Activated CD4-positive, alpha-beta T cell treated with anti-CD3 and anti-CD28 coated beads for 24 hours (primary cell): ENCODE measurements at regions not wholly inside any gene's neighbourhood (a gene's known extent, or its start where the extent isn't known, plus 50 kb on each side); places are given as distances from the start of the nearest gene placed in this dataset.

ENCODE experiments used
- DNase-seq, 2 donors: peaks; one replicate each; pipeline ENCODE4 v3.0.0-alpha.2; 2020; ENCODE audit warnings: low read depth in 2 of 2

GRCh38 chr5:74061292-74061691, 435.3 kb downstream of the ARHGEF28 start:
- DNase-seq = no peak

GRCh38 chr5:74059706-74060105, 433.7 kb downstream of the ARHGEF28 start:
- no peak for DNase-seq

GRCh38 chr5:74056789-74057164, 430.8 kb downstream of the ARHGEF28 start:
- no peak for DNase-seq

- DNase-seq = no peak
These were observed 430.3 kb downstream of the ARHGEF28 start for GRCh38 chr5:74056107-74056788.

- DNase-seq = no peak
These were observed 429.6 kb downstream of the ARHGEF28 start for GRCh38 chr5:74055486-74056106.

- DNase-seq = no peak
These were observed 428.8 kb downstream of the ARHGEF28 start for GRCh38 chr5:74054641-74055421.

GRCh38 chr5:74054139-74054538, 428.1 kb downstream of the ARHGEF28 start:
- DNase-seq = no peak

- DNase-seq = no peak
These were observed 426.6 kb downstream of the ARHGEF28 start for GRCh38 chr5:74052441-74053221.

GRCh38 chr5:74051076-74051475, 425.1 kb downstream of the ARHGEF28 start:
- no peak for DNase-seq

GRCh38 chr5:74044936-74045335, 418.9 kb downstream of the ARHGEF28 start:
- no peak for DNase-seq

- DNase-seq = no peak
These were observed 417.0 kb downstream of the ARHGEF28 start for GRCh38 chr5:74042959-74043358.

- DNase-seq = no peak
These were observed 416.6 kb downstream of the ARHGEF28 start for GRCh38 chr5:74042559-74042958.

GRCh38 chr5:74041913-74042312, 415.9 kb downstream of the ARHGEF28 start:
- no peak for DNase-seq

GRCh38 chr5:74040811-74041491, 415.0 kb downstream of the ARHGEF28 start:
- DNase-seq = no peak

GRCh38 chr5:74040065-74040551, 414.1 kb downstream of the ARHGEF28 start:
- DNase-seq = no peak

- DNase-seq = no peak
These were observed 411.3 kb downstream of the ARHGEF28 start for GRCh38 chr5:74037321-74037720.

GRCh38 chr5:74035521-74035937, 409.5 kb downstream of the ARHGEF28 start:
- no peak for DNase-seq

- DNase-seq = no peak
These were observed 408.7 kb downstream of the ARHGEF28 start for GRCh38 chr5:74034733-74035132.

- no peak for DNase-seq
These were observed 406.6 kb downstream of the ARHGEF28 start for GRCh38 chr5:74032617-74033016.

GRCh38 chr5:74031536-74031935, 405.5 kb downstream of the ARHGEF28 start:
- no peak for DNase-seq

- no peak for DNase-seq
These were observed 404.8 kb downstream of the ARHGEF28 start for GRCh38 chr5:74030821-74031220.
